AML-193 (cell line): ENCODE measurements at regions not wholly inside any gene's neighbourhood (a gene's known extent, or its start where the extent isn't known, plus 50 kb on each side); places are given as distances from the start of the nearest gene placed in this dataset.

Experiments used
- DNase-seq, 2 experiments: peaks; one replicate each; lab custom pipeline; 2025; lab: John Stamatoyannopoulos, UW

- DNase-seq: no peak
Observed at GRCh38 chr21:16013570-16013969, 283.8 kb downstream of the USP25 start.

- no peak for DNase-seq
Observed at GRCh38 chr21:16020878-16021277, 291.1 kb downstream of the USP25 start.

GRCh38 chr21:16022116-16022515 lies 292.3 kb downstream of the USP25 start:
- DNase-seq: no peak

GRCh38 chr21:16022921-16023320 lies 293.1 kb downstream of the USP25 start:
- no peak for DNase-seq

GRCh38 chr21:16028142-16028541 lies 298.4 kb downstream of the USP25 start:
- no peak for DNase-seq

- no peak for DNase-seq
Observed at GRCh38 chr21:16028941-16029464, 299.2 kb downstream of the USP25 start.

GRCh38 chr21:16033193-16033592 lies 303.4 kb downstream of the USP25 start:
- DNase-seq: no peak

- DNase-seq: no peak
Observed at GRCh38 chr21:16034446-16035190, 304.8 kb downstream of the USP25 start.

- DNase-seq: no peak
Observed at GRCh38 chr21:16037421-16037955, 307.7 kb downstream of the USP25 start.

- DNase-seq: no peak
Observed at GRCh38 chr21:16040601-16041000, 310.8 kb downstream of the USP25 start.

GRCh38 chr21:16044676-16045075 lies 314.9 kb downstream of the USP25 start:
- DNase-seq: no peak

GRCh38 chr21:16046656-16047330 lies 317.0 kb downstream of the USP25 start:
- DNase-seq: no peak

GRCh38 chr21:16047904-16048303 lies 318.1 kb downstream of the USP25 start:
- DNase-seq: no peak

GRCh38 chr21:16055014-16055413 lies 325.2 kb downstream of the USP25 start:
- no peak for DNase-seq

GRCh38 chr21:16058896-16059295 lies 329.1 kb downstream of the USP25 start:
- DNase-seq: no peak

GRCh38 chr21:16059981-16060380 lies 330.2 kb downstream of the USP25 start:
- DNase-seq: no peak

GRCh38 chr21:16061194-16061593 lies 331.4 kb downstream of the USP25 start:
- DNase-seq: no peak

GRCh38 chr21:16069178-16070112 lies 339.7 kb downstream of the USP25 start:
- DNase-seq: no peak

- no peak for DNase-seq
Observed at GRCh38 chr21:16070207-16070651, 340.4 kb downstream of the USP25 start.

GRCh38 chr21:16071092-16071491 lies 341.3 kb downstream of the USP25 start:
- no peak for DNase-seq

- no peak for DNase-seq
Observed at GRCh38 chr21:16071761-16072160, 342.0 kb downstream of the USP25 start.

GRCh38 chr21:16072221-16072620 lies 342.4 kb downstream of the USP25 start:
- no peak for DNase-seq
